ENCODE measurements at regions not wholly inside any gene's neighbourhood (a gene's known extent, or its start where the extent isn't known, plus 50 kb on each side); places are given as distances from the start of the nearest gene placed in this dataset.

DNA sequence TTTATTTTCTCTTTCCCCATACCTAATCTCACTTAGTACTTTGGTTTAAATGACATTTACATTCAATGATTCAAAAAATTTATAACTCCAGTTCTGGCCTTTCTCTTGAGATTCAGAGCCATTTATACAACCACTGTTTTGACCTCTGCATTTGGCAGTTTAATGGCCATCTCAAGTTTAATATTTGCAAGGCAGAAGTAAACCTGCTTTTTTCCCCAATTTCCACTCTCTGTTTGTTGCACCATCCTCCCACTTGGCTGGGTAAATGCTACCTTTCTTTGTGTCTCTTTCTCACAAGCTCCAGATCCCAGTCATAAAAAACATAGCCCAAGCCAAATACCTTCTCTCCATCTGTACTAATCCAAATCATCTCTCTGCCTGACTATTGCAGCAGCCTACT lies 315.2 kb upstream of the MTPN start:
- Mint-ChIP-seq H3K4me3 (ENCODE audit: unreplicated experiment) (no peak overlapping the region), H3K9me3 (ENCODE audit: unreplicated experiment) (no peaks in the 10 kb centered on the region), H3K4me1 (ENCODE audit: unreplicated experiment) (no peaks in the 10 kb centered on the region), H3K27ac (ENCODE audit: unreplicated experiment) (no peak overlapping the region), H3K36me3 (ENCODE audit: unreplicated experiment) (no peaks in the 10 kb centered on the region), H3K27me3 (ENCODE audit: unreplicated experiment) (peaks cover 20% of the 10 kb centered on the region)
- TF ChIP-seq, protein P1, sequence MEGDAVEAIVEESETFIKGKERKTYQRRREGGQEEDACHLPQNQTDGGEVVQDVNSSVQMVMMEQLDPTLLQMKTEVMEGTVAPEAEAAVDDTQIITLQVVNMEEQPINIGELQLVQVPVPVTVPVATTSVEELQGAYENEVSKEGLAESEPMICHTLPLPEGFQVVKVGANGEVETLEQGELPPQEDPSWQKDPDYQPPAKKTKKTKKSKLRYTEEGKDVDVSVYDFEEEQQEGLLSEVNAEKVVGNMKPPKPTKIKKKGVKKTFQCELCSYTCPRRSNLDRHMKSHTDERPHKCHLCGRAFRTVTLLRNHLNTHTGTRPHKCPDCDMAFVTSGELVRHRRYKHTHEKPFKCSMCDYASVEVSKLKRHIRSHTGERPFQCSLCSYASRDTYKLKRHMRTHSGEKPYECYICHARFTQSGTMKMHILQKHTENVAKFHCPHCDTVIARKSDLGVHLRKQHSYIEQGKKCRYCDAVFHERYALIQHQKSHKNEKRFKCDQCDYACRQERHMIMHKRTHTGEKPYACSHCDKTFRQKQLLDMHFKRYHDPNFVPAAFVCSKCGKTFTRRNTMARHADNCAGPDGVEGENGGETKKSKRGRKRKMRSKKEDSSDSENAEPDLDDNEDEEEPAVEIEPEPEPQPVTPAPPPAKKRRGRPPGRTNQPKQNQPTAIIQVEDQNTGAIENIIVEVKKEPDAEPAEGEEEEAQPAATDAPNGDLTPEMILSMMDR (IDR thresholded peaks at IDR 0.05), result no peak
- DNase-seq (ENCODE audit: extremely low spot score, unreplicated experiment), result no peak

DNA sequence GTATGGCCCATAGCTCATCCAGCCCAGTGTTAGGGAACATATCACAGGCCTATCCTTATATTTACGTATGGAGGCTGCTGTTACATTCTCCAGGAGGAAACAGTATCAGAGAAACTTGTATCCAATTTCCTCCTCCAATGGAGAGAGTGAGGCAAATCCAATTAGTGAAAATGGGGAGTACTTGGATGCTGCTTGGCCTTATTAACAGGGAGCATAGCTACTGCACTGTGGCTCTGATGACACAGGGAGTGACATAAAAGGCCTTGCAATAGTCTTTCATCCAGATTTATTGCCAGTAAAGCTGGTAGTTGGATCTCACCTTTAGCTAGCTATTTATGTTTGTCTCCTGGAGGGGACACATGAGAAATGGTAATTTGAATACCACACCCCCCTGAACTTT lies 313.2 kb upstream of the MTPN start:
- no peaks in the 10 kb centered on the region for H3K9me3 Mint-ChIP-seq (ENCODE audit: unreplicated experiment)
- no peaks in the 10 kb centered on the region for H3K4me1 Mint-ChIP-seq (ENCODE audit: unreplicated experiment)
- no peak overlapping the region for H3K27ac Mint-ChIP-seq (ENCODE audit: unreplicated experiment)
- peaks cover 24% of the 10 kb centered on the region for H3K27me3 Mint-ChIP-seq (ENCODE audit: unreplicated experiment)
- no peak for DNase-seq (ENCODE audit: extremely low spot score, unreplicated experiment)
- H3K36me3 Mint-ChIP-seq (ENCODE audit: unreplicated experiment), result no peaks in the 10 kb centered on the region
- H3K4me3 Mint-ChIP-seq (ENCODE audit: unreplicated experiment), result no peak overlapping the region
- TF ChIP-seq, protein P1 (IDR thresholded peaks at IDR 0.05), result no peak

DNA sequence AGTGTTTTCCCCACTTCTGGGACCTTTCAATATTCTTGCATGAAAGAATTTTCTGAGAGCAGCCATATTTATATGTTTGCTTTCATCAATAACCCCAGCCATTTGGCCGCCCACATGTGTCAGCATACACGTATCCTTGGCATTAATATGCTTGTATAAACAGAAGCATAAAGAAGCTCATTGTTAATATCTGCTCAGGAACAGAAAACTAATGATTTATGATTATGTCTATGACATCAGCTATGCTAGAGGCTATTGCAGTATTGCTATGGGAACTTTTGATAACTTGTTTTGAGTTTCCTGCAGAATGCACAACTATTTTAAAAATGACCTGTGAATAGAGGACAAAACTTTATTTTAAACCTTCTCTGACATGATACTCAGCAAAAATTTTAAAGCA lies 300.9 kb upstream of the MTPN start:
- no peak for DNase-seq (ENCODE audit: extremely low spot score, unreplicated experiment)
- no peaks in the 10 kb centered on the region for H3K4me1 Mint-ChIP-seq (ENCODE audit: unreplicated experiment)
- TF ChIP-seq, protein P1 (IDR thresholded peaks at IDR 0.05), result no peak
- H3K27me3 Mint-ChIP-seq (ENCODE audit: unreplicated experiment), result peaks cover 20% of the 10 kb centered on the region
- H3K27ac Mint-ChIP-seq (ENCODE audit: unreplicated experiment), result no peak overlapping the region
- H3K4me3 Mint-ChIP-seq (ENCODE audit: unreplicated experiment), result no peak overlapping the region
- no peaks in the 10 kb centered on the region for H3K9me3 Mint-ChIP-seq (ENCODE audit: unreplicated experiment)
- H3K36me3 Mint-ChIP-seq (ENCODE audit: unreplicated experiment), result no peaks in the 10 kb centered on the region

DNA sequence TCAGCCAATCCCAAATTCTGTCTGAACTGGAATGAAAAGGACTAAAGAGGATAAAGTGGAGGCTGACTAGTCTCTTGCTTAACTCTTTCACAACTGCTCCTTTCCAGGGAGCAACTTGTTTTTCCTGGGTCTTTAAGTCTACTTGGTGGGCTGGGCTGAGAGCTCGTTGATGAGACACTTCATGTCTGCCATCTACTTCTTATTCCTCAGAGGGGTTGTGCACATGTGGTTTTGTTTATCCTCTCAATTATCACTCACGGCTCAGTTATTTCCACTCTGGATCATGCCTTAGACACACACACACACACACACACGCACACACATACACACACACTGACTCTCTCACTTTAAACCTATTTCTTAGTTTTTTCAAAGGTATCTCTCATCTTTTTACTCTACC lies 298.6 kb upstream of the MTPN start:
- H3K27ac Mint-ChIP-seq (ENCODE audit: unreplicated experiment), result no peak overlapping the region
- peaks cover 21% of the 10 kb centered on the region for H3K27me3 Mint-ChIP-seq (ENCODE audit: unreplicated experiment)
- H3K9me3 Mint-ChIP-seq (ENCODE audit: unreplicated experiment), result no peaks in the 10 kb centered on the region
- H3K4me1 Mint-ChIP-seq (ENCODE audit: unreplicated experiment), result no peaks in the 10 kb centered on the region
- H3K36me3 Mint-ChIP-seq (ENCODE audit: unreplicated experiment), result no peaks in the 10 kb centered on the region
- H3K4me3 Mint-ChIP-seq (ENCODE audit: unreplicated experiment), result no peak overlapping the region
- no peak for DNase-seq (ENCODE audit: extremely low spot score, unreplicated experiment)
- TF ChIP-seq, protein P1 (IDR thresholded peaks at IDR 0.05), result no peak

DNA sequence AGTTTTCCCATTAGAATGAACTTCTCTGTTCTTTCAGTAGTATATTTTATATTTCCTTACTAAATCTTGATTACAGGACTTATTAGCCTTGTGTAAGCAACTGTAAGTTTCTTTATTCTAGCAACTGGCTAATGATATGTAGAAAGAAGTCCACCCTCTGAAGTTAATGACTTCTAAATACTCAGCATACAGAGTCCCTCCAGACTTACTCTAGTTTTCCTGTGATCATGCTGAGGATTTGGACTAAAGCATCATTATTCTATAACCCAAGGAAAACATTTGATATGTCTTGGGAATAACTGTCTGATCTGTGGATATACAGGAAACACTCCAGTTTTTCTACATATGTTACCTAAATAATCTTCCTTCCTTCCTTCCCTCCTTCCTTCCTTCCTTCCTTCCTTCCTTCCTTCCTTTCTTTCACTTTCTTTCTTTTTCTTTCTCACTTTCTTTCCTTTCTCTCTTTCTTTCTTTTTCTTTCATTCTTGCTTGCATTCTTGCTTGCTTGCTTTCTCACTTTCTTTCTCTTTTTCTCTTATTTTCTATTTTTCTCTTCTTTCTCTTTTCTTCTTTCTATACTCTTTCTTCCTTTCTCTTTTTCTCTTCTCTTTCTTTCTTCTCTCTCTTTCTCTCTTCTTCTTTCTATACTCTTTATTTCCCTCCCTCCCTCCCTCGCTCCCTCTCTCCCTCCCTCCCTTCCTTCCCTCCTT lies 297.6 kb upstream of the MTPN start:
- TF ChIP-seq, protein P1 (IDR thresholded peaks at IDR 0.05), result no peak
- no peak overlapping the region for H3K27ac Mint-ChIP-seq (ENCODE audit: unreplicated experiment)
- no peaks in the 10 kb centered on the region for H3K36me3 Mint-ChIP-seq (ENCODE audit: unreplicated experiment)
- peaks cover 19% of the 10 kb centered on the region for H3K27me3 Mint-ChIP-seq (ENCODE audit: unreplicated experiment)
- H3K9me3 Mint-ChIP-seq (ENCODE audit: unreplicated experiment), result no peaks in the 10 kb centered on the region
- H3K4me1 Mint-ChIP-seq (ENCODE audit: unreplicated experiment), result no peaks in the 10 kb centered on the region
- no peak for DNase-seq (ENCODE audit: extremely low spot score, unreplicated experiment)
- H3K4me3 Mint-ChIP-seq (ENCODE audit: unreplicated experiment), result no peak overlapping the region

All from osteocyte (in vitro differentiated cells).